ENCODE measurements at regions not wholly inside any gene's neighbourhood (a gene's known extent, or its start where the extent isn't known, plus 50 kb on each side); places are given as distances from the start of the nearest gene placed in this dataset.

DNA sequence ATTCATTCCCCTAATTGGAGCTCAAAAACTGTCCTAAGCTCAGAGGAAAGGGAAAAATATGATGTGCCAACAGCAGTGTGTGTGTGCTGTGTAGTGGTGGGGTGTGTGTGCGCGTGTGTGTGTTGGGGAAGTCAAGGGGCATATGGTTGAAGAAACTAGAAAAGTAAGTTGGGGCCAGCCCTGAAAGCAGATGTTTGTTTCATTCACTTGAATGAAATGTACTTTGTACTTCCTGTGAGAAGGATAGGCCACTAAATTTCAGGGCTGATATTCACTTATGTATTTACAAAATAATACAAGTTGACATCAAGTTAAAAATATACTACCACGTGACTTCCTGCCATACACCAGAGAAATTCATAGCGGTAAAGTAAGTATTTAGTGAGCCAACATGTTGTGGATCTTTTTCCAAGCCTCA is 151.3 kb upstream of the JADE1 start:
- H4K8ac ChIP-seq (ENCODE audit: low read depth in 2 of 2, low read length in 2 of 2): no peak overlapping the region
- no peak overlapping the region for H2AFZ ChIP-seq (replicated peaks; ENCODE audit: low read length, poor library complexity)
- H4K20me1 ChIP-seq (ENCODE audit: insufficient read depth, low read length): no peaks in the 10 kb centered on the region
- H3K4me3 ChIP-seq (ENCODE audit: insufficient read depth, low read depth, low read length): no peak overlapping the region
- H3K27ac ChIP-seq (ENCODE audit: insufficient read depth, low read length): no peak overlapping the region
- no peak overlapping the region for H2AK5ac ChIP-seq (ENCODE audit: low read depth, low read length)
- H3K9me1 ChIP-seq (ENCODE audit: insufficient read depth, low read length): no peaks in the 10 kb centered on the region
- H2BK5ac ChIP-seq (ENCODE audit: low read depth, low read length, poor library complexity, severe bottlenecking): no peak overlapping the region
- ATAC-seq (ENCODE audit: low read depth): no peak
- no peak overlapping the region for H3K14ac ChIP-seq (replicated peaks; ENCODE audit: low read depth, low read length)
- H3K9ac ChIP-seq (ENCODE audit: low read depth, low read length): no peak overlapping the region
- no peak overlapping the region for H3K4me2 ChIP-seq (ENCODE audit: low read depth, low read length)
- H3K56ac ChIP-seq (ENCODE audit: extremely low read depth, insufficient read depth, low read length): no peak overlapping the region
- no peak overlapping the region for H2BK15ac ChIP-seq (ENCODE audit: low read depth, low read length)
- H4K91ac ChIP-seq (ENCODE audit: insufficient read depth, low read depth, low read length): no peak overlapping the region; the same call in 1 of the 2 replicates
- ChIA-PET CTCF (no interaction called here), POLR2A (ENCODE audit: unreplicated experiment) (no interaction called here)
- H3K27me3 ChIP-seq (ENCODE audit: control insufficient read depth, insufficient read depth, low read length): no peaks in the 10 kb centered on the region
- peak overlapping the region; percentile 20; the same call in 1 of the 2 replicates for H4K5ac ChIP-seq (ENCODE audit: low read depth, low read length)
- no peak overlapping the region for H3K4ac ChIP-seq (ENCODE audit: low read depth, low read length)
- no peak overlapping the region for H2BK120ac ChIP-seq (ENCODE audit: low read depth, low read length)
- no peak overlapping the region for H2AK9ac ChIP-seq (replicated peaks; ENCODE audit: low read depth, low read length, poor library complexity)
- H3K9me3 ChIP-seq (ENCODE audit: control insufficient read depth, insufficient read depth, low read length): no peaks in the 10 kb centered on the region; the same call in 1 of the 2 replicates
- no peak overlapping the region for H3K23ac ChIP-seq (ENCODE audit: low read depth, low read length)
- H3K4me1 ChIP-seq (ENCODE audit: control insufficient read depth, insufficient read depth, low read length): peaks cover 8% of the 10 kb centered on the region
- peak overlapping the region; percentile 83; the same call in 1 of the 2 replicates for H3K18ac ChIP-seq (ENCODE audit: low read depth, low read length)
- H2BK20ac ChIP-seq (ENCODE audit: low read depth, low read length): no peak overlapping the region
- no peak for DNase-seq
- intact Hi-C loops (cut with micrococcal nuclease): loop anchor here (10.0 kb wide), 1 partner anchor 203 kb away; no protein-coding TSS in a partner anchor
- no peaks in the 10 kb centered on the region for H3K79me1 ChIP-seq (ENCODE audit: low read depth in 1 of 2, low read length in 2 of 2)
- dilution Hi-C loops (cut with HindIII; ENCODE audit: low sequenced_read_pairs, unreplicated experiment): no loop called here
- in situ Hi-C loops (cut with MboI; ENCODE audit: low sequenced_read_pairs): no loop called here
- WGBS, 2 experiments (ENCODE audit: extremely low coverage in 2 of 2, insufficient read length in 1 of 2): no CpG with 5 or more reads among the region's 4 CpGs
- no TSS peak for BruUV-seq (replicated peaks)
- no peaks in the 10 kb centered on the region for H3K36me3 ChIP-seq (ENCODE audit: control insufficient read depth, insufficient read depth, low read length)
- TF ChIP-seq, protein P1, sequence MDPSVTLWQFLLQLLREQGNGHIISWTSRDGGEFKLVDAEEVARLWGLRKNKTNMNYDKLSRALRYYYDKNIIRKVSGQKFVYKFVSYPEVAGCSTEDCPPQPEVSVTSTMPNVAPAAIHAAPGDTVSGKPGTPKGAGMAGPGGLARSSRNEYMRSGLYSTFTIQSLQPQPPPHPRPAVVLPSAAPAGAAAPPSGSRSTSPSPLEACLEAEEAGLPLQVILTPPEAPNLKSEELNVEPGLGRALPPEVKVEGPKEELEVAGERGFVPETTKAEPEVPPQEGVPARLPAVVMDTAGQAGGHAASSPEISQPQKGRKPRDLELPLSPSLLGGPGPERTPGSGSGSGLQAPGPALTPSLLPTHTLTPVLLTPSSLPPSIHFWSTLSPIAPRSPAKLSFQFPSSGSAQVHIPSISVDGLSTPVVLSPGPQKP (IDR thresholded peaks at IDR 0.05; ENCODE audit: borderline replicate concordance, low read depth, low read length): no peak
- TF ChIP-seq BHLHE40 (IDR thresholded peaks at IDR 0.05; ENCODE audit: low read depth, low read length) (no peak), RFX5 (IDR thresholded peaks at IDR 0.05; ENCODE audit: low read depth, low read length) (no peak), SMC3 (IDR thresholded peaks at IDR 0.05; ENCODE audit: low read depth, low read length) (no peak), CHD1 (IDR thresholded peaks at IDR 0.05; ENCODE audit: low read depth, low read length) (no peak)

Measured in IMR-90 (cell line).